Body of pancreas (tissue), 4 donors: ENCODE measurements at regions not wholly inside any gene's neighbourhood (a gene's known extent, or its start where the extent isn't known, plus 50 kb on each side); places are given as distances from the start of the nearest gene placed in this dataset.

Experiments
- POLR2A ChIP-seq, 3 donors: fragments of 450-650 bp; IDR thresholded peaks; one replicate each; pipeline ENCODE4 v1.6.1; 2016; ENCODE audit warnings: antibody characterized with exemption in 3 of 3, mild to moderate bottlenecking in 2 of 3
- TF ChIP-seq, protein P1 (sequence below), 7 experiments: fragments of 450-650 bp in 4 of 7; fragments of 200-600 bp in 3 of 7; sonication (generic) in 3 of 7; IDR thresholded peaks; one replicate each; pipeline ENCODE4 v1.5.1; 2016 to 2019; ENCODE audit warnings: antibody characterized with exemption in 7 of 7

DNA sequence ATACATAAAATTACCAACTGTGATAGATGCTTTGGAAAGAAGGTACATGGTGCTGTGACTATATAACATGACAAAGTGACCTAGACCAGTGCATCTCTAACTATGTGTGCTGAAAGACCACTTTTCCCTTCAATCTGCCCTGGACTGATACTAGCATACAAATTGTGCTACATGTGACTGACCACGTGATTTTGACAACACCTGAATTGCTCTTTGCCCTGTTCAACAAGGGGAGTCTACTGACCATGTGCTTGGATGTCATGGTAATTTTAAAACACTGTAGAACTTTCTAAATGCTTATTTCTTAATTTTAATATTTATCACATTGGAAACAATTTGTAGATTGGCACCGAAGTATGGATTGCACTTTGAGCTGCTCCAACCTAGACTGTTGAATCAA lies 142.4 kb downstream of the CAND1 start:
- TF ChIP-seq, protein P1, sequence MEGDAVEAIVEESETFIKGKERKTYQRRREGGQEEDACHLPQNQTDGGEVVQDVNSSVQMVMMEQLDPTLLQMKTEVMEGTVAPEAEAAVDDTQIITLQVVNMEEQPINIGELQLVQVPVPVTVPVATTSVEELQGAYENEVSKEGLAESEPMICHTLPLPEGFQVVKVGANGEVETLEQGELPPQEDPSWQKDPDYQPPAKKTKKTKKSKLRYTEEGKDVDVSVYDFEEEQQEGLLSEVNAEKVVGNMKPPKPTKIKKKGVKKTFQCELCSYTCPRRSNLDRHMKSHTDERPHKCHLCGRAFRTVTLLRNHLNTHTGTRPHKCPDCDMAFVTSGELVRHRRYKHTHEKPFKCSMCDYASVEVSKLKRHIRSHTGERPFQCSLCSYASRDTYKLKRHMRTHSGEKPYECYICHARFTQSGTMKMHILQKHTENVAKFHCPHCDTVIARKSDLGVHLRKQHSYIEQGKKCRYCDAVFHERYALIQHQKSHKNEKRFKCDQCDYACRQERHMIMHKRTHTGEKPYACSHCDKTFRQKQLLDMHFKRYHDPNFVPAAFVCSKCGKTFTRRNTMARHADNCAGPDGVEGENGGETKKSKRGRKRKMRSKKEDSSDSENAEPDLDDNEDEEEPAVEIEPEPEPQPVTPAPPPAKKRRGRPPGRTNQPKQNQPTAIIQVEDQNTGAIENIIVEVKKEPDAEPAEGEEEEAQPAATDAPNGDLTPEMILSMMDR (IDR thresholded peaks at IDR 0.05): no peak
- no peak for TF ChIP-seq POLR2A (IDR thresholded peaks at IDR 0.05)
